NCI-H460 (cell line): ENCODE measurements at regions not wholly inside any gene's neighbourhood (a gene's known extent, or its start where the extent isn't known, plus 50 kb on each side); places are given as distances from the start of the nearest gene placed in this dataset.

Source experiments
- DNase-seq: peaks from one replicate; pipeline ENCODE4 v3.0.0-alpha.2; 2016; ENCODE audit warnings: low read depth; ENCODE audit errors: extremely low read depth

DNA sequence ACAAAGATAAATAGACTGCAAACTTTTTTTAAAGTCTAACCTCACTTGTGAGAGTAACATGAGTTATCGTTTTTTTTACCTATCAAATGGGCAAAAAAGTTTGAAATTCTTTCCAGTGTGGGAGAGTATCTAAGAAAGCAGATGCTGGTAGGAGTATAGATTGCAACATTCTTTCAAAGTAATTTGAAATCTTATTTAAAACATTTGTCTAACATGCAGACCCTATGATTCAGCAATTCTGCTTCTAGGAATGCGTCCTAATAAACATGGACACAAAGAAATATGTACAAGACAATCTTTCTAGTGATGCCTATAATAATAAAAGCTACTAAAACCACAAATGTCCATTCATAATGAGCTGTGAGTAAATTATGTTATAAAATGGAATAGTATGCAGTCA is 110.4 kb upstream of the TMCC3 start:
- DNase-seq = no peak

DNA sequence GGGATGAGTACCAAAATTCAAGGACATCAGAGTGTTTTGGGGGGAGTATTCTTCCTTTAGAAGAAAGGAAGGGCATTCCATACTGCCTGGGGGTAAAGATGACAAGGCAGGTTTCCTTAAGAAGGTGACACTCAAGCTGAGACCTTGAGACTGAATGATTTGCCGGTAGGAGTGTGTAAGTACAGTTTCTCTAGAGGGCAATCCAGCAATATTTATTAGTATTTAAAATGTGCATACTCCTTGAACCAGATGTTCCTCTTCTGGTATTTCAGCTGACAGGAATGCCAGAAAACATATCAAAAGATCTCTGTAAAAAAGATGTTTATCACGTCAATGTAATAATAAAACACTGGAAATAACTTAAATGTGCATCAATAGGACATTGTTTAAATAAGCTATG is 106.4 kb upstream of the TMCC3 start:
- DNase-seq = no peak

DNA sequence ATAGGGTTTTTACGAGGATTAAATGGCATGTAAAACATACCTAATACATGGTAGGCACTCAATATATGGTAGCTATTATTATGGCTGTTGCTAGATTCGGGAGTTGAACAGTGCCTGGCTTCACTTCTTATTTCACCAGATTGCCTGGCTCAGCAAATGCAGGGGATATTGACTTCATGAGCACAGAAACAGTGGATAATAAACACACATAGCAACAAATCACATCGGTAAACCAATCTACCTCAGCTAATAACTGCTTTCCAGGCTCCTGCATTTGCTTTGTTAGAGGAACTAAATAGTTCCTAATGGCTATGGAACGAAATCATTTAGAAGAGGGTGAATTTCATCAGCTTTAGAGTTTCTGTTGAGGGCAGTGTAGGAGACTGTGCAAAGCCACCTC is 105.2 kb upstream of the TMCC3 start:
- DNase-seq = no peak

DNA sequence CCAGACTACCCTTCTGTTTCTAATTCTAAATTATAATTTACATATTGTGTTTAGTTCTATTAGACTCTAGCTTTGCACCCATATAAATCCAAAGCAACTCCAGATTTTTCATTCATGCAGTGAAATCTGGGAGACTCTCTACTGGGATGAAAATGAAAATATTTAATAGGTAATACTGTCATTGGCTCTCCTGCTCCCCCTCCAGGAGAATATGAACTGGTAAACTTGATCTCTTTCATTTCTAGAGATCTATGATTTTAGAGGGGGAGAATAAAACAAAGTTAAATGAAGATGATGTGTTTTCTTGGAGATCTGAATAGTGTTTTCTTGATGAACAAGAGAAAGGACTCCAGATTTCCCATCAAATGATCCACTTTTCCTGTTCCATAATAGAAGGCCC is 104.3 kb upstream of the TMCC3 start:
- no peak for DNase-seq

GRCh38 chr12:94753036-94753679 is 102.8 kb upstream of the TMCC3 start:
- DNase-seq = no peak

- DNase-seq = no peak
Observed at GRCh38 chr12:94750864-94751263, 100.5 kb upstream of the TMCC3 start.

DNA sequence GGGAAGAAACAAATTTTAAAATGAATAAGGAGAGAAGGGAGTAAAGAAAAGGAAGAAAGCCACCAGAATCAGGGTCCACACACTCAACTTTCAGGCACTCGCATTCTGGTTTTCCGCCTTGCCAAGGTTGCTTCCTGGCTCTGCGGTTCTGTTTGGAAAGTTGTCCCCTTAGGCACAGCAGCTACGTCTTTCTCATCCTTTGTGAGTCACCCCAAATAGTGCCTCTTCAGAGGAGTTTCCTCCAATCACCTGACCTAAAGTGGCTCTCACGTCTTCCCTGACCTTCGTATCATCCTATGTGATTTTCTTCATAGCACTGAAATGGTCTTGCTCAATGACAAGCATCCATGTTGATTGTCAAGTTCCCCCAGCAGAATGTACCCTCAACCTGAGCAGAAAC is 99.5 kb upstream of the TMCC3 start:
- no peak for DNase-seq

- DNase-seq = no peak
Observed at GRCh38 chr12:94749455-94749854, 99.1 kb upstream of the TMCC3 start.

DNA sequence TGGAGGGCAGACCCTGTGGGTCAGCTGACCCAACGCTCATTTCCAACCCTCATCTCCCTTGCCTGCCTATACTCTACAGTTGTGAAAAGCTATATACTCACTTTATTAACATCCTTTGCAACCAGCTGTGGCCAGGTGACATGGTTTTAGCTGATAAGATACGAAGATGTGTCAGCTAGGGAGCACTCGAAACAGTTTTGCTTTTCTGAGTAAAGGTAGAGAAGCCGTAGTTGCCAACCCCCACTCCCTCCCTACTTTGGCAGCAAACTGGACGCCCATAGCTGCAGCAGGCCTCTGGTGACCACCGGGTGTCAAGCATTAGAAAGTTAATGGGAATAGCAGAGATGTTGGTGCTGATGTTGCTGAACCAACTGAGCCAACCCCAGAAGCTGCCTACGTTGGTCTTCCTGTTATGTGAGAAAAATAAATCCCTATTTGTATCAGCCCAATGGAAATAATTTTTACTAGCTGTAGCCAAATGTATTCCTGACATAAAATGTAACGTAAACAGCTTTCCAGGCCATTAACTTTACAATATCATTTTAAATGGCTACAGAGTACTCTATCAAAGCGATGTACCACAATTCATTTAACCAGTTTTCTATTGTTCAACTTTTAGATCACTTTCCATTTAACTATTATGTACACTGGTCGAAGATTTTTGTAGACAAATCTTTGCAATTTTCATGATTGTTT is 98.5 kb upstream of the TMCC3 start:
- DNase-seq = no peak

DNA sequence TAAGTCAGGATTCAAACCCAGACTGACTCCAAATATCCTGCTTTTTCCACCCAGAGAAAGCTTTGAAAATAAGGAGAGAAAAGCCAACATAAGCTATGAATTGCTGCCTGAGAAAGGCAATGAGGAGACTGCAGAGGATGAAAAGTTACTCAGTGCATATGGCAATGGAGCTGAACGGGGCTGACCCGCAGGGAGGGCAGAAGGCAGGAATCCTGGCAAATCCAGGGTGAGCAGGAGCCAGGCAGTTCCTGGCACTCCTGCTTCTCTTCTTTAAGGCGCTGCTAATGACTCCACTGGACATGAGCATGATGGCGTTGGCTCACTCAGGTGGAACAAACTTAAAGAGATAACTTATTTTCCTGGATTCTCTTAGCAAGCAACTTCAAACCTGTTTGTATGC is 95.2 kb upstream of the TMCC3 start:
- DNase-seq = no peak

DNA sequence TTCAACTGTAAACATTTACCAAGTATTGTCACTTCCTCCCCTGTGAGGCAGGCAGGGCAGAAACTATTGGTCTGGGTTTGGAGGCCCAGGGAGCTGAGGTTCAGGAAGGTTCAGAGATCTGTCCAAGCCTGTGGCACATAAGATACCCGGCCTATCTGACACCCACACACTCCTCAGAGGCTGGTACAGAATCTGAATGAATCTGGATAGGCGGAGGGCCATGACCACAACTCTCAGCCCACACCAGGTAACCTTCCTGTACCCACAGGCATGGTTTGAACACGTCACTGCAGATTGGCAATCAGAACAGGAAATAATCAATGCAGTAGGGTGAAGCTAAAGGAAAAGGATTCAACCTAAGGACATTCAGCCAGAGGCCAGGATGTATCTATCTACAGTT is 92.8 kb upstream of the TMCC3 start:
- DNase-seq = no peak

- DNase-seq = no peak
Observed at GRCh38 chr12:94740601-94741362, 90.4 kb upstream of the TMCC3 start.

DNA sequence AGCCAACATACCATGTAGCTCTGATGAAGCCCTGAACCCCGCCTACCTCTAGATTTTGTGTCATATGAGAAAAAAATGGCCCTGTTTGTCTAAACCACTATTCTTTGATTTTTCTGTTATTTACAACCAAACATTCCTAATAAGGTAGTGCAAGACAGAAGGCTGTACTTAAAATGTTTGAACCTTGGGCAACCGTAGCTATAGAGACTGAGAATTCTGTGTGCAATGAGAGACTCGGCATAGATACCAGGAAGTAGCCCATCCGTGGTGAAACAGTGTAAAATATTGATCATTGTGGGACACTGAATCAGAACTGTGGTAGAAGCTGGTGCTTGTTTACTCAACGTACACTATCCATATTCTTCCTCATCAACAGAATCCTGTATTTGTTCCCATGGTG is 86.5 kb upstream of the TMCC3 start:
- no peak for DNase-seq

DNA sequence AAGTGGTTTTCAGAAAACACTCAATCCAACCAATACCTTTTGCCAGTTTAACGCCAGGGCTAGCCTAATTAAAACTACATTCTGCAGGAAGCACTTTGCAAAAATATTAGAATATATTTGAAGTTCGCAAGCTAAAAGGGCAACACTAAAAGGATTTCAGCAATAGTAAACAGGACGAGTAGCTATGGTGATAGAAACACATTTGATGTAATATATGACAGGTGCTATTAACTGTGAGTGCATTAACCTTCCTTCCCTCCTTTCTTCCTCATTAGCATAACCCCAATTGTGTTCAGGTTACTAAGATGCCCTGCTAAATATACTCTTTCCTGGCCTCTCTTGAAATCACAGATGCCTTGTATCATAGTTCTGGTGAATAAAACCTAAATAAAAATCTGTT is 85.6 kb upstream of the TMCC3 start:
- no peak for DNase-seq

GRCh38 chr12:94733727-94734126 is 83.4 kb upstream of the TMCC3 start:
- DNase-seq = no peak

DNA sequence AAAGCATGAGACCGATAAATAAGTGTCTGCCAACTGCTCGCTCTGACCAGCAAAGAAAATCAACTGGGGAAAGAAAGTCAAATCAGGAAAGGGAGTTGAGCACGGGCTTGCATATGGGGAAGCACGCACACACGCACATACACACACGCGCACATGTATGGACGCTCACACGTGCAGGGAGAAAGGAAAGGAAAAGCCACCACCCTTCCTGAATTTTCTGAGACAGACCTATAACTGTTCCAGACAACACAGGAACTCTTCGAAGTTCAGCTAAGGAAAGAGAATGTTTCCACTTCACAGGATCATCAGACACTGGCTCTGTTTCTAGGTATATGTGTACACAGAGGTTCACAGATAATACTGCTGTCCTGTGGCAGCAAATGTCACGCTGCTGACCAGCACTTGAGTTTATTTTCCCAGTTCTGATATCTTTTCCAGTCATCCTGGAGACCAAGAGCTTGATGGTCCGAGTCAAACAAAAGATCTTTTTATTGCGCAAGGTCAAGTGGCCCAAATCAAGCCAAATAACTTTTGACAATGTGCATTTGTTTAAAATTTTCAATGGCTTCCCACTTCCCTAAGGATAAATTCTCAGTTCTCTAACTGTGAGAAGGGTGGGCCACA is 82.1 kb upstream of the TMCC3 start:
- DNase-seq = no peak

DNA sequence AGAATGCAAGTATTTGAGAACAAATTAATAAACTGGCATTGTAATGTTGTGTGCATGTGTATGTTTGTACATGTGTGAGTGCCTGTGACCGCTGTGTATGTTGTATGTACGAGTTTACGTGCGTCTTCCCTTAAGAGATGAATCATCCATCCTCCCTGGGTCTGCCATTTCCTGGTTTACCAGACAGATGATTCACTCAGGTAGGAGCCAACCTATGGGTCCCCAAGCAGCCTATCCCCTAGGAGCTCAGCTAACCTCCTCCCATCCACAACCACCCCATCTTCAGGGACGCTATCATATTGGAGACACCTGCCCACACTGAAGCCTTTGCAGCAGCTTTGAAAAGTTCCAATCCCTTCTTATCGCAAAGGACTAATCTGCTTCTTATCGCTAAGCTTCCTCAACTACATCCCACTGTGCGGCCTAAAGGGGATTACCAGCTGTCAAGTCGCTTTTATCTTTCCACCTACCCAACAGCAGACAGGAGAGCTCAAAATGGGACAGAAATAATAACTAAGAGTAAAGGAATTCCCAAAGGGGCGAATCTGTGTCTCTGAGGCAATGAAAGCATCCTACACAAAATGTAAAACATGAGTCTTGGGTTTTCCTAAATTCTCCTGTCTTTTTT is 81.5 kb upstream of the TMCC3 start:
- no peak for DNase-seq

- DNase-seq = no peak
Observed at GRCh38 chr12:94730847-94731246, 80.5 kb upstream of the TMCC3 start.

GRCh38 chr12:94726236-94726835 is 76.0 kb upstream of the TMCC3 start:
- DNase-seq = no peak

DNA sequence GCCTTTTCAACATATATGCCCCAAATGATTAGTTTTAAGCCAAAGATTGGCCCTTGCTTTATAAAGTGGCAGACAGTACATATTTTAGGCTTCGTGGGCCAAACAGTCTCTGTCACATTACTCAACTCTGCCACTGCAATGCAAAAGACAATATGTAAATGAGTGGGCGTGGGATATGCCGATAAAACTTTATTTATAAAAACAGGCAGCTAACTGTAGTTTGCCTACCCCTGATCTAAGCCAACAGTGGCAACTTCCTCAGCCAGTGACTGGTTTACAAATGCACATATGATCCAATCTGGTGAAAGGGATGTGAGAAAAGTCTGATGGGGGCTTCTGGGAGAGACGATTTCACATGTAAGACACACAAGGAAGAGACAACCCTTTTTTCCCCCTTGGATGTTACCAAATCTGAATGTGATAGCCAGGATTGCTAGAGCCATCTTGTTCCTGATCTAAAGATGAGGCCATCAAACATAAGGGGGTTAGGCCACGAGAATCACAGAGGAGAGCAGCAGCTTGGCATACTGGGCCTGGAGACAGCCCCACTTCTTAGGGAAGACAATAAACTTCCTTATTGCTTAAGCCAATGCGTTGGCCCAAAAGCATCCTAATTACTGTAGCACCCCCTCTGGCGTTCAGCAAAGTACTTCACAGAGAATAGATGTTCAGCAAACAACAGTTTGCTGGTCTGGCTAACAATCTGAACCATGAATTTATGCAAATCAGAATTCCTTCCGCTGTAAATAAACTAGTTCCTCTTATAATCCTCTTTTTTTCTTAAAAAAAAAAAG is 75.2 kb upstream of the TMCC3 start:
- peak; percentile 15 for DNase-seq
